ENCODE measurements at regions not wholly inside any gene's neighbourhood (a gene's known extent, or its start where the extent isn't known, plus 50 kb on each side); places are given as distances from the start of the nearest gene placed in this dataset.

DNA sequence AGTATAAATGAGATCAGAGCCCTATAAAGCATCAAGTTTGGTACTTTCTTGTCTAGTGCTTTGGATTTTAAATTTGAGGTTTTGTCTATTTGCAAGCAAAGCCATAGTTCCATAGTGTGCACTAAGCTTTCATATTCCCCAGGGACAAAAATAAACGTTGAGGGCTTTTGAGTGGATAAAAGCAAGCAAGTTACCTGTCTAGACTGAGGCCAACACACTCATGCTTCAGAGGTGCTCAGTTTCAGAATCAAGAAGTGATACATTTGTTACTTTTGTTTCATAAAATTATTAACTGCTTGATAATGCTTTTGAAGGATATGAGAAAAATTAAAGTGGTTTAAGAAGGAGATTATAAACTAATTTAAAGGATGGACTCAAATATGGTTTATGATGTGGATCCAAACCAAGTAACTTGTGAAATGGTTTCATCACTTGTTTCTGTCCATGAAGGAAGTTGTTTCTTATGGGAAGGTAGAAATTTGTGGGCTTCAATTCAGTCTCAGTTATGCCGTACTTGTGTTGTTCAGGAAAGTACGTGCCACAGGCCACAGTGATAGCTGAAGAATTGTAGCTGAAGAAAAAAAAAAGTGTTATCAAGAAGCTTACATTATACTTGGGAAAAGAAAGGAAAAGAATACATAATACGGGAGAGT is 71.2 kb downstream of the CHRM3 start:
- Histone ChIP-seq H3K9me2 (replicated peaks; ENCODE audit: insufficient read depth, low read length) (no peaks in the 10 kb centered on the region), H3K27me3 (ENCODE audit: low read length) (no peaks in the 10 kb centered on the region), H3K4me3 (ENCODE audit: low read length) (no peak overlapping the region), H3K27ac (ENCODE audit: low read length) (no peak overlapping the region), H2AFZ (ENCODE audit: low read length) (no peak overlapping the region), H3K4me1 (ENCODE audit: low read length) (no peaks in the 10 kb centered on the region), H3K9ac (ENCODE audit: low read length) (no peak overlapping the region), H3K79me2 (ENCODE audit: low read length) (no peaks in the 10 kb centered on the region), H3K36me3 (ENCODE audit: insufficient read depth, low read length) (no peaks in the 10 kb centered on the region), H4K20me1 (ENCODE audit: insufficient read depth, low read depth, low read length) (no peaks in the 10 kb centered on the region), H3K9me3 (ENCODE audit: low read length) (peaks cover 15% of the 10 kb centered on the region; the same call in 1 of the 2 replicates), H3K4me2 (ENCODE audit: low read depth, low read length, poor library complexity, severe bottlenecking) (no peak overlapping the region)
- no peak for DNase-seq

DNA sequence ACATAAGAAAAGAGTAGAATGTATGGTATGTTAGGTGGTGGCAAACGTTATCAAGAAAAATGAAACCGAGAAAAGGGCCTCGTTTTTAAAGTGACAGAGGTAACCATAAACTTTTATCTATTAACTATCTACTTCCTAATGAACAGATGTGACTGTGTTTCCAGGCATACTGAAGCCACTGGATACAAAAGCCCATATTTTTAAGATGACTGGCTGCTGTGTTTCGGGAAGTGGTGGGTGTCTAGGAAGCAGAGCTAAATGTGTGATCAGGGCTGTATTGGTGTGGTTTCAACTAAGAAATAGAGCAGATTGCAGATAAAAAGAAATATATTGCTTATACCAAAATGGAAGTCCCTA is 71.8 kb downstream of the CHRM3 start:
- no peak for DNase-seq

GRCh38 chr1:239467730-239468129 is 81.4 kb downstream of the CHRM3 start:
- no peak for DNase-seq
- no peaks in the 10 kb centered on the region for H3K79me2 ChIP-seq (ENCODE audit: low read length)
- no peaks in the 10 kb centered on the region for H3K27me3 ChIP-seq (ENCODE audit: low read length)
- no peaks in the 10 kb centered on the region for H3K36me3 ChIP-seq (ENCODE audit: insufficient read depth, low read length)
- H3K9me3 ChIP-seq (ENCODE audit: low read length): peaks cover 5% of the 10 kb centered on the region; the same call in 1 of the 2 replicates
- H3K4me3 ChIP-seq (ENCODE audit: low read length): no peak overlapping the region
- no peak overlapping the region for H2AFZ ChIP-seq (ENCODE audit: low read length)
- H3K4me2 ChIP-seq (ENCODE audit: low read depth, low read length, poor library complexity, severe bottlenecking): no peak overlapping the region
- no peaks in the 10 kb centered on the region for H3K9me2 ChIP-seq (replicated peaks; ENCODE audit: insufficient read depth, low read length)
- no peaks in the 10 kb centered on the region for H3K4me1 ChIP-seq (ENCODE audit: low read length)
- no peak overlapping the region for H3K27ac ChIP-seq (ENCODE audit: low read length)
- H4K20me1 ChIP-seq (ENCODE audit: insufficient read depth, low read depth, low read length): no peaks in the 10 kb centered on the region
- no peak overlapping the region for H3K9ac ChIP-seq (ENCODE audit: low read length)

More for the DNA sequence above, 71.8 kb downstream of the CHRM3 start:
- Histone ChIP-seq H3K9me2 (replicated peaks; ENCODE audit: insufficient read depth, low read length) (no peaks in the 10 kb centered on the region), H3K27me3 (ENCODE audit: low read length) (no peaks in the 10 kb centered on the region), H3K27ac (ENCODE audit: low read length) (no peak overlapping the region), H3K36me3 (ENCODE audit: insufficient read depth, low read length) (no peaks in the 10 kb centered on the region), H3K9ac (ENCODE audit: low read length) (no peak overlapping the region), H3K79me2 (ENCODE audit: low read length) (no peaks in the 10 kb centered on the region), H3K4me1 (ENCODE audit: low read length) (no peaks in the 10 kb centered on the region), H3K9me3 (ENCODE audit: low read length) (peaks cover 18% of the 10 kb centered on the region; the same call in 1 of the 2 replicates), H2AFZ (ENCODE audit: low read length) (no peak overlapping the region), H3K4me3 (ENCODE audit: low read length) (no peak overlapping the region), H4K20me1 (ENCODE audit: insufficient read depth, low read depth, low read length) (no peaks in the 10 kb centered on the region), H3K4me2 (ENCODE audit: low read depth, low read length, poor library complexity, severe bottlenecking) (no peak overlapping the region)

DNA sequence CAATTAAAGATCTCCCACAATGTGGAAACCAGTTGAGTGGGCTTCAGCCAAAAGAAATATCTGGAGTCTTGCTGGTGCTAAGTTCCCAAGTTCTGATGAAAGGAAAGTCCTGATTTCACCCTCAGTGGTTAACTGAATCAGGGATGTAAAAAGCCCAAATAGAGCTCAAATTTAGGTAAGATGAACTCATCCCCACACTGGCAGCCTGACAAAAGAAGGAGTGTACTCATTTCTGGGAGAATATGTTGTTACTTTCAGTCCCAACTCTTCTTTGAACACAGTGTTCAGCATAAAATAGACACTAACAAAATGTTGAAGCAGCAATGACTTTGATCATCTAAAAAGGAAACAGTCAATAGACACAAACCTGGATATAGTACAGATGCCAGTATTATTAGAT is 91.7 kb downstream of the CHRM3 start:
- Histone ChIP-seq H3K4me2 (ENCODE audit: low read depth, low read length, poor library complexity, severe bottlenecking) (no peak overlapping the region), H3K4me3 (ENCODE audit: low read length) (no peak overlapping the region), H4K20me1 (ENCODE audit: insufficient read depth, low read depth, low read length) (no peaks in the 10 kb centered on the region), H2AFZ (ENCODE audit: low read length) (no peak overlapping the region), H3K79me2 (ENCODE audit: low read length) (no peaks in the 10 kb centered on the region), H3K27me3 (ENCODE audit: low read length) (no peaks in the 10 kb centered on the region), H3K4me1 (ENCODE audit: low read length) (no peaks in the 10 kb centered on the region), H3K36me3 (ENCODE audit: insufficient read depth, low read length) (no peaks in the 10 kb centered on the region), H3K9ac (ENCODE audit: low read length) (no peak overlapping the region), H3K9me3 (ENCODE audit: low read length) (peaks cover 3% of the 10 kb centered on the region; the same call in 1 of the 2 replicates), H3K27ac (ENCODE audit: low read length) (no peak overlapping the region), H3K9me2 (replicated peaks; ENCODE audit: insufficient read depth, low read length) (no peaks in the 10 kb centered on the region)
- DNase-seq: no peak

DNA sequence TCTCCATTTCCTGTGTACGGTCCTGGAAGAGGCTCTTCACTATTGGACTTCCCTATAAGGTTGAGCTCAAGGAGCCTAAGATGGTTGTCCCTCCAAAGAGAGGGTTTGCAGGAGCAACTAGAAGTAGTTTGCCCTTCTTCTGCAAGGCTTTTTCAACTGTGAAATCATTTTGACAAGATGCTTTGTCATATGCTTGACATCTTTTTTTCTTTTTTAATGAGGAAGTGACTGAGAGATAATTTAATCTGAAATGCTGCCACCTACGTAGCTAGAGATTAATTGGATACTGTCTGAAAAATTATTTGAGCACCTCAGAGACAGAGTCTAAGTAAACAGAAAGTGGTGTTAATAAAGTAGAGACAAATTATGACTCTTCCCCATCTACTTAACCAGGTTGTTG is 97.0 kb downstream of the CHRM3 start:
- no peak overlapping the region for H3K9ac ChIP-seq (ENCODE audit: low read length)
- DNase-seq: no peak

GRCh38 chr1:239493811-239494414 is 107.5 kb downstream of the CHRM3 start:
- H3K4me3 ChIP-seq (ENCODE audit: low read length): no peak overlapping the region
- no peaks in the 10 kb centered on the region for H3K9me2 ChIP-seq (replicated peaks; ENCODE audit: insufficient read depth, low read length)
- no peaks in the 10 kb centered on the region for H3K79me2 ChIP-seq (ENCODE audit: low read length)
- peaks cover 36% of the 10 kb centered on the region for H3K9me3 ChIP-seq (ENCODE audit: low read length)
- no peaks in the 10 kb centered on the region for H3K27me3 ChIP-seq (ENCODE audit: low read length)
- H4K20me1 ChIP-seq (ENCODE audit: insufficient read depth, low read depth, low read length): no peaks in the 10 kb centered on the region
- H2AFZ ChIP-seq (ENCODE audit: low read length): no peak overlapping the region
- H3K9ac ChIP-seq (ENCODE audit: low read length): no peak overlapping the region
- no peak for DNase-seq
- H3K36me3 ChIP-seq (ENCODE audit: insufficient read depth, low read length): no peaks in the 10 kb centered on the region
- H3K4me2 ChIP-seq (ENCODE audit: low read depth, low read length, poor library complexity, severe bottlenecking): no peak overlapping the region
- no peaks in the 10 kb centered on the region for H3K4me1 ChIP-seq (ENCODE audit: low read length)
- no peak overlapping the region for H3K27ac ChIP-seq (ENCODE audit: low read length)

More for the DNA sequence above, 97.0 kb downstream of the CHRM3 start:
- Histone ChIP-seq H3K4me1 (ENCODE audit: low read length) (no peaks in the 10 kb centered on the region), H3K9me3 (ENCODE audit: low read length) (peaks cover 17% of the 10 kb centered on the region; the same call in 1 of the 2 replicates), H3K36me3 (ENCODE audit: insufficient read depth, low read length) (no peaks in the 10 kb centered on the region), H3K4me2 (ENCODE audit: low read depth, low read length, poor library complexity, severe bottlenecking) (no peak overlapping the region), H3K27me3 (ENCODE audit: low read length) (no peaks in the 10 kb centered on the region), H3K9me2 (replicated peaks; ENCODE audit: insufficient read depth, low read length) (no peaks in the 10 kb centered on the region), H4K20me1 (ENCODE audit: insufficient read depth, low read depth, low read length) (no peaks in the 10 kb centered on the region), H3K79me2 (ENCODE audit: low read length) (no peaks in the 10 kb centered on the region), H2AFZ (ENCODE audit: low read length) (no peak overlapping the region), H3K4me3 (ENCODE audit: low read length) (no peak overlapping the region), H3K27ac (ENCODE audit: low read length) (no peak overlapping the region)

- no peak overlapping the region for H3K9ac ChIP-seq (ENCODE audit: low read length)
- H3K4me1 ChIP-seq (ENCODE audit: low read length): no peaks in the 10 kb centered on the region
These were observed 118.7 kb downstream of the CHRM3 start for GRCh38 chr1:239505094-239505493.

DNA sequence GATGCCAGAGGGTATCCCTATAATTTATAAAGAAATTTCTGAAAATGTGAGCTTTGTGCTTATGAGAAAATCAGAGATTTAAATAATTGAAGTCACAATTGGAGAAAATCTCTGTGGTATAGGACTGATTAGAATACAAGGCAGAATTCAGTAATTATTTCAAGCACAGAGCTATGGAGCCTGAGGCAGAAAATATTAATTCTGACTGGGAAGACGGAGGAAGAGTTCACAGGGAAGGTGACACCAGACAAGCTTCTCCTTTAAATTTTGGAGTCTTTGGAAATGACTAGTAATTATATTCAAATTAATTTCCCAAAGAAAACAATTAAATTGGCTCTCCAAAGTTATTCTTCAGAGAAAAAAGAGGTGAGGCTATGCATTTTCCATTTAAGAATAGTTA is 121.5 kb downstream of the CHRM3 start:
- no peaks in the 10 kb centered on the region for H3K27me3 ChIP-seq (ENCODE audit: low read length)
- H3K4me3 ChIP-seq (ENCODE audit: low read length): no peak overlapping the region
- no peaks in the 10 kb centered on the region for H3K36me3 ChIP-seq (ENCODE audit: insufficient read depth, low read length)
- no peaks in the 10 kb centered on the region for H3K4me1 ChIP-seq (ENCODE audit: low read length)
- H3K9me2 ChIP-seq (replicated peaks; ENCODE audit: insufficient read depth, low read length): no peaks in the 10 kb centered on the region
- no peaks in the 10 kb centered on the region for H3K79me2 ChIP-seq (ENCODE audit: low read length)
- DNase-seq: no peak
- no peak overlapping the region for H2AFZ ChIP-seq (ENCODE audit: low read length)
- H3K9me3 ChIP-seq (ENCODE audit: low read length): peaks cover 18% of the 10 kb centered on the region
- no peaks in the 10 kb centered on the region for H4K20me1 ChIP-seq (ENCODE audit: insufficient read depth, low read depth, low read length)
- H3K4me2 ChIP-seq (ENCODE audit: low read depth, low read length, poor library complexity, severe bottlenecking): no peak overlapping the region
- H3K27ac ChIP-seq (ENCODE audit: low read length): no peak overlapping the region
- no peak overlapping the region for H3K9ac ChIP-seq (ENCODE audit: low read length)

More at GRCh38 chr1:239505094-239505493, 118.7 kb downstream of the CHRM3 start:
- no peak for DNase-seq
- Histone ChIP-seq H3K27me3 (ENCODE audit: low read length) (no peaks in the 10 kb centered on the region), H3K9me2 (replicated peaks; ENCODE audit: insufficient read depth, low read length) (no peaks in the 10 kb centered on the region), H3K27ac (ENCODE audit: low read length) (no peak overlapping the region), H3K4me2 (ENCODE audit: low read depth, low read length, poor library complexity, severe bottlenecking) (no peak overlapping the region), H4K20me1 (ENCODE audit: insufficient read depth, low read depth, low read length) (no peaks in the 10 kb centered on the region), H3K4me3 (ENCODE audit: low read length) (no peak overlapping the region), H3K79me2 (ENCODE audit: low read length) (no peaks in the 10 kb centered on the region), H3K36me3 (ENCODE audit: insufficient read depth, low read length) (no peaks in the 10 kb centered on the region), H2AFZ (ENCODE audit: low read length) (no peak overlapping the region), H3K9me3 (ENCODE audit: low read length) (peaks cover 15% of the 10 kb centered on the region)
